ENCODE measurements at regions not wholly inside any gene's neighbourhood (a gene's known extent, or its start where the extent isn't known, plus 50 kb on each side); places are given as distances from the start of the nearest gene placed in this dataset.

GRCh38 chr5:68408345-68408871 lies 192.9 kb downstream of the PIK3R1 start:
- no peak for DNase-seq

- DNase-seq: no peak
These were observed 193.7 kb downstream of the PIK3R1 start for GRCh38 chr5:68409259-68409658.

- DNase-seq: no peak
These were observed 195.6 kb downstream of the PIK3R1 start for GRCh38 chr5:68411161-68411560.

DNA sequence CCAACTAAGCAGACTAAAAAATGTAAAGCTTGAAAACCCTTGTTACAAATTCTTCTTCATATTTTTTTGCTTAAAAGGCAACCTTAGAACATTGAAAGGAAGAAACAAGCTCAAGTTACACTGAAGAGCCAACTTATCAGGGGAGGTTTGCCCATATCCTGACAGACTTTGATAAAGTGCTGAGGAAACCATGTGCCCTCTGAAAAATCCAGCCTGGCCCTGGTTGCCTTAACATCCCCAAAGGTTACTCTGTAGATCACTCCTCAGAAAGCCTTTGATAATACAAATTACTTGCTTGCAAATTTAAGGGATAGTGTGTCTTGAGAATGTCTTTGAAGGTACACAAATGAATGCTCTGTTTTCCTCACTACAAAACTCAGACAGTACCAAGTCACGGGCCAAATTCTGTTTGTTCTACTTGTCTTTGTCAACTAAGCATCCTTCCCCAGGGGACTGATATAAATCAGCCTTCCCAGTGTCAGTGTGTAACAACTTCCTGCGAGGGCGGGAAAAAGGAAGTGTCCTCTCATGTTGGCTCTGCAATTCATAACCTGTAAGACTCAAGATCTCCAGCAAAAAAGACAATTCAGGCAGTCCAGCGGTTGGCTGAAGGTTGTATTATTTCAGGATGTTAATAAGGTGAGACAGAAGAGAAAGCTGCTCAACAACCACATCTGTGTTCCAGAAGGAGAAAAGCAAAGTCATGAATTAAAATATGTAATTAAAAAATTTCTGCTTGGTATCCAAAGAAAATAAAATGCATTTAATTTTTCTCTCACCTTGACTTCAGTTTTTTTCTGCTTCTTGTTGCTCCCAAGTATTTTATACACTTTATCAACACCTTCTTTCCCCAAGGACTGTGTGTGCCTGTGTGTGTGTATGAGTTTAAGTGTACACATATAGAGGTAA lies 199.9 kb downstream of the PIK3R1 start:
- no peak for DNase-seq

- no peak for DNase-seq
These were observed 201.2 kb downstream of the PIK3R1 start for GRCh38 chr5:68416714-68417113.

- DNase-seq: no peak
These were observed 202.6 kb downstream of the PIK3R1 start for GRCh38 chr5:68418201-68418600.

DNA sequence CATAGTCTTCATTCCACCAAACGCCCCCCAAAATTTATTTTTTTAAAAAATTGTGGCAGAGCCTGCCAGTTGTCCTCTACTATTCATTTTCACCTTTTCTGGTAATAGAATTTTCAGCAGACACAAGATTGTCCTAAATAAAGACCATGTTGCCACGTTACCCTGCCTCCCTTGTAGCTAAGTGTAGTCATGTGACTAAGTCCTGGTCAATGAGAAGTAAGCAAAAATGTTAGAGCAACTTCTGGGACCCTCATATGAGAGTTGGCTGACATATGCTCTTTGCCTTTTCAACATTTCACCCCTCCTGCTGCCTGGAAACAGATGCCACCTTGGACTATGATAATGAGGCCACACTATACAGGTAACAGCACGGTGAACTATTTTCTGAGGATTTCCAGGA lies 203.1 kb downstream of the PIK3R1 start:
- no peak for DNase-seq

DNA sequence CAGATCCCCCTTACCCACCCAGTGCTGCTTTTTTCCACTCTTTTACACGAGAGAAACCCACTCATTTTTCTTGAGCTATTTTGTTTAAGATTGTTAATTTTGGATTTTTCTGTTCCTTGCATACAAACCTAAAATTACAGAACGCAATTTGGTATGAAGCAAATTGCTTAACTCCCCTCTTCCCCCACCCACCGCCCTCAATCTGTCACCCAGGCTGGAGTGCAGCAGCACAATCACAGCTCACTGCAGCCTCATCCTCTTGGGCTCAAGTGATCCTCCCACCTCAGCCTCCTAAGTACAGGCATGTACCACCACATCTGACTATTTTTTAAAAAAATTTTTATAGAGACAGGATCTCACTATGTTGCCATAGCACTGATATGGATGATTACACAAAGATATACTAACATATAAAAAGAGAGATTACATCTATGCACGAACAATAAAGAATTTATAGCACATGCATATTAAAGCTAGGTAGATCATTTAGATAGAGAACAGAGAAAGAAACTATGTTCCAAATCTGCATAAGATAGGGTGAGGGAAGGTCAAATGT lies 203.6 kb downstream of the PIK3R1 start:
- DNase-seq: no peak

- DNase-seq: no peak
These were observed 204.3 kb downstream of the PIK3R1 start for GRCh38 chr5:68419637-68420452.

- no peak for DNase-seq
These were observed 205.2 kb downstream of the PIK3R1 start for GRCh38 chr5:68420476-68421344.

GRCh38 chr5:68421485-68422220 lies 206.1 kb downstream of the PIK3R1 start:
- DNase-seq: no peak

GRCh38 chr5:68423154-68423811 lies 207.7 kb downstream of the PIK3R1 start:
- no peak for DNase-seq

DNA sequence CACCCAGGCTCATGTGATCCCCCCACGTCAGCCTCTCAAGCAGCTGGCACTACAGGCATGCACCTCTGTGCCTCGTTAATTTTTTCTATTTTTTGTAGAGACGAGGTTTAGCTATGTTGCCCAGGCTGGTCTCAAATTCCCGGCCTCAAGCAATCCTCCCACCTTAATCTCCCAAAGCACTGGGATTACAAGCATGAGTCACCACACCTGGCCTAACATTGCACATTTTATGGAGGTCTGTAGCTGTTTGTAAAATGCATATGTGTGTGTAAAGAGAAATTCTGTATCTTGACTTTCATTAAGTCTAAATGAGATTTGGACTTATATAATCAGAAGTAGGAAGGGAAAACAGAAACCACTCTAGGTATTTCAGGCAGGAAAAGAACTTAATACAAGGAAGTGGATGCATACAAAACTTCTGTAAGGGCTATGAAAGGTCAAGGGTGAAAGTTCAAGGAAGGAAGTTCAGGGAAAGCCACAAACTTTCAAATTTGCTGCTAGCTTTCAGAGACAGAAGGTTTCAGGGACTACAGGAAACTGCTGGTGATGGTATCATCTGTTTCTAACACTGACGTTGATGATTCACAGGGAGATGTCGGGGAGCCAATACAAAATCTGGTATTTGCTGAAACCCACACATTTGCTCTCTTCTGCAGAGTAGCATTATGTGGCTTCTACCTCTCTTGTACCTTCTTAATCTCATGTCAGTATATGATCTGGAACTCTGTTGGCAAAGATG lies 209.4 kb downstream of the PIK3R1 start:
- peak; percentile 64 for DNase-seq

DNA sequence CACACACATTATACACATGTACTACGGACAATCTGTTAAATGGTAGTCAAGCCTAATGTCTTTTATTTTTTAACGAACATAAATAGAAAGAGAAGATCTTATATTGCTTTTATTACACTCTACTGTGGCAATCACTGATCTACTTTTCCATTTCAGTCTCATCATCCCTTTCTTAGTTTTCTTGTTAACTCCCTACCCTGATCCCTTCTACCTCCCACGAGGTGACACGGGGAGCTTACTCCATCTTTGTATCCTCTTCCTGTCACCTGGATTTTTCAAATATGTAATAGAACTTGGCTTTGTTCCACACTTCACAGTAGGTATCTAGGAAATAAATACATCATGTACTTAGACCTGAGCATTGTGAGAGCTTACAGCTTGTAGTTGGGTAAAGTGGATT lies 211.0 kb downstream of the PIK3R1 start:
- DNase-seq: no peak

DNA sequence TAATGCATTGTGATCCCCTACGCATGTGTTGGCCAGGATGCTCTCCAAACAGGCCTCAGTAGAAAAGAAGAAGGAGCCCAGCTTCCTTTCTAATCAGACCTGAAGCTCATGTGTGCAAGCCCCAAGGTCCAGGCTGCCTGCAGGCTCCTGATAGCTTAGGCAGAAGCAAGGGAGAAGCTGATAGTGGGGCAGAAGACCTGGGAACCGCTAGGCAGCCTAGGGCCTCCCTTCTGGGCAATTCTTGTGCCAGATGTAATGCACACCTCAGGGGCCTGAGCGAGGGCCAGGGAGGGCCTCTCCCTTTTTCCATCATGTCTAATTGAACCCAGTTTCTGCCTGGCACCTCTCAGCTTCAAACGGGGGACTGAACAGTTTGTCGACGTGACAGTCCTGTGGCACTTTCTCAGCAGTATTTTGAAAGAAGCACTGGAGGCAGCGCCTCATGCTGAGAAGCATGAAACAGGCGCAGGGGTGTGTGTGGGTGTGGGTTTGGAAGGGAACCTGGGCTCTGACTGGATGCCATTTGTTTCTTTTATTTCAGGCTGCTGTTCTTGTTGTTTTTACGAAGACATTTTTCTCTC lies 212.8 kb downstream of the PIK3R1 start:
- no peak for DNase-seq

- DNase-seq: no peak
These were observed 214.0 kb downstream of the PIK3R1 start for GRCh38 chr5:68429510-68429909.

GRCh38 chr5:68430279-68430678 lies 214.7 kb downstream of the PIK3R1 start:
- DNase-seq: no peak

- no peak for DNase-seq
These were observed 215.6 kb downstream of the PIK3R1 start for GRCh38 chr5:68431186-68431585.

DNA sequence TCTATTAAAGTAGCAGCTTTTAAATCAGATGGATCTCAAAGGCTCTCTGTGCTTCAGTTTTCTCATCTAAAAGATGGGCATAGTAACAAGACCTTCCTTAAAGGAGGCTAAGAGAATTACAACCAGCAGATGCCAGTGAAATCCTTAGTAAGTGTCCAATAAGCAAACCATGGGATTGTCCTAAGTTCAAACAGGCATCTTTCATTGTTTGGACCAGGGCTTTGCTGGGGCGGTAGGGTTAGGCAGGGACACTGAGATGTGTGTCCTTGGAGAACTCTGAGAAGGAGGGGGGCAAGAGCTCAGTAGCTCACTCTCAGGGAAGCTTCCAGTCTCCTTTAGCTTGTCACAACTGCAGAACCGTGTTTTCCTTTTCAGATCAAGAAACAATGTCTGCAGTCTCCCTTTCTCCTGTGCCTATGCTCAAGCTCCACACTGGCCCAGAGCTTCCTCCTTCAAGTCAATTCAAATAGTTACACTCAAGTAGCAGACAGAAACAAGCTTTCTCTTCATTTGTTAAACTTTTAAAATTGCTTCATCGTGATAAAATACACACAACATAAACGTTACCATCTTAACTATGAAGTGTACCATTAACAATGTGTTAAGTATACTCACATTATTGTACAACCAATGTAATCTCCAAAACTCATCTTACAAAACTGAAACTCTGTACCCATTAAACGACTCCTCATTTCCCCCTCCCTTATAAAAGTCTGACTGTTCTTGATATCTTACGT lies 216.2 kb downstream of the PIK3R1 start:
- no peak for DNase-seq

Measured in CD4-positive, alpha-beta T cell treated with Interleukin-17A for 1 hour (primary cell).